Caco-2 (cell line): ENCODE measurements at regions not wholly inside any gene's neighbourhood (a gene's known extent, or its start where the extent isn't known, plus 50 kb on each side); places are given as distances from the start of the nearest gene placed in this dataset.

ENCODE experiments used
- BruUV-seq: library from RNA; stranded (reverse); fragments of 400-500 nt; replicated peaks from 2 replicates; lab custom pipeline; 2021; lab: Mats Ljungman, UMichigan
- CTCF ChIA-PET: fragments of 300-600 bp; sonication (Branson Sonifier 250); formaldehyde crosslinking; loops from one replicate; lab custom pipeline; 2022; ENCODE audit warnings: antibody characterized with exemption; lab: Charles Lee
- POLR2A ChIA-PET: fragments of 300-600 bp; sonication (Branson Sonifier 250); formaldehyde crosslinking; loops from one replicate; lab custom pipeline; 2022; ENCODE audit warnings: antibody characterized with exemption; lab: Charles Lee
- DNase-seq, 2 experiments: peaks; one replicate each; pipeline versions ENCODE4 v3.0.0 to v3.0.0-alpha.2; 2020 to 2022
- H3K27me3 ChIP-seq: replicated peaks from 2 replicates; pipeline ENCODE4 v1.6.0; 2011; ENCODE audit warnings: low read length; ENCODE audit not compliant: control insufficient read depth, insufficient read depth
- H3K36me3 ChIP-seq: 2 replicates; pipeline ENCODE4 v1.5.1; 2011; ENCODE audit warnings: low read length; ENCODE audit not compliant: control insufficient read depth, insufficient read depth
- H3K4me1 ChIP-seq: fragments of 250-450 bp; sonication (Bioruptor Pico); 2 replicates; pipeline ENCODE4 v1.5.1; 2020; ENCODE audit warnings: mild to moderate bottlenecking
- H3K4me3 ChIP-seq: 2 replicates; pipeline ENCODE4 v1.5.1; 2011; ENCODE audit warnings: low read depth, mild to moderate bottlenecking, control low read depth, low read length
- H3K9me3 ChIP-seq: fragments of 250-450 bp; sonication (Bioruptor Pico); 2 replicates; pipeline ENCODE4 v1.5.1; 2020; ENCODE audit warnings: mild to moderate bottlenecking, moderate library complexity
- H3K27ac Mint-ChIP-seq: one replicate; pipeline ENCODE4 v1.8.0; 2022; ENCODE audit warnings: mixed read lengths; ENCODE audit not compliant: unreplicated experiment
- H3K27me3 Mint-ChIP-seq: one replicate; pipeline ENCODE4 v1.8.0; 2022; ENCODE audit warnings: mixed read lengths; ENCODE audit not compliant: insufficient read depth, unreplicated experiment
- H3K36me3 Mint-ChIP-seq: one replicate; pipeline ENCODE4 v1.8.0; 2022; ENCODE audit warnings: mild to moderate bottlenecking, mixed read lengths; ENCODE audit not compliant: insufficient read depth, unreplicated experiment
- H3K4me1 Mint-ChIP-seq: one replicate; pipeline ENCODE4 v1.8.0; 2022; ENCODE audit warnings: low read depth, mixed read lengths; ENCODE audit not compliant: unreplicated experiment
- H3K4me3 Mint-ChIP-seq: one replicate; pipeline ENCODE4 v1.8.0; 2022; ENCODE audit warnings: mild to moderate bottlenecking, moderate library complexity, mixed read lengths; ENCODE audit not compliant: unreplicated experiment
- H3K9me3 Mint-ChIP-seq: one replicate; pipeline ENCODE4 v1.8.0; 2022; ENCODE audit warnings: mixed read lengths; ENCODE audit not compliant: unreplicated experiment
- intact Hi-C: fragments of 100-400 bp; cut with micrococcal nuclease; formaldehyde crosslinking; loops from one replicate; pipeline ENCODE4 v1.10.0; 2022; ENCODE audit not compliant: unreplicated experiment
- TF ChIP-seq, protein P1 (sequence below), 2 experiments: fragments of 200-600 bp in 1 of 2; IDR thresholded peaks; 1 replicate in 1 of 2; 2 replicates in 1 of 2; pipeline versions ENCODE4 v1.5.1 to v1.8.0; 2011 to 2022; ENCODE audit warnings: antibody characterized with exemption in 1 of 2, control low read depth in 1 of 2, inconsistent platforms in 1 of 2, low read depth in 1 of 2, low read length in 1 of 2, mild to moderate bottlenecking in 1 of 2, moderate library complexity in 1 of 2; ENCODE audit not compliant: insufficient read depth in 1 of 2, severe bottlenecking in 1 of 2, unreplicated experiment in 1 of 2

DNA sequence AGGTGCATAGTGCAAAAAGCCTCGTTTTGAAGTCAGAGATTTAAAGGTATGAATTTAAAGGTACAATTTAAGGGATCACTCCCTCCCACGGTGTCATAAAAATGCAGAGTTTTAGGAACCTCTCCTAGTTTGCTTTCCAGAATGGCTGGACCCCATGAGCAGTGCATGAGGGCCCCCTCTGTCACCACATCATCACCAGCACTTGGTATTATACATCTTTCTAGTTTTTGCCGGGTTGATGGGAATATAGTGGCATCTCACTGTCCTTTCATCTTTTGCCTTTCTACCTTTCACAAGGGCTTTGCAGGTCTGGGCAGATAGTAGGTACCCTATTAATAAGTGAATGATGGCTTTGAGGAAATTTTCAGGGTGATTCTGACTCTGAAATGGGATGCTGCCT, 103.6 kb upstream of the AGBL1 start:
- Histone ChIP-seq H3K36me3 (no peaks in the 10 kb centered on the region), H3K4me1 (no peaks in the 10 kb centered on the region), H3K27me3 (no peaks in the 10 kb centered on the region), H3K9me3 (no peaks in the 10 kb centered on the region), H3K4me3 (no peak overlapping the region)
- Mint-ChIP-seq H3K27ac (no peak overlapping the region), H3K4me1 (no peaks in the 10 kb centered on the region), H3K36me3 (no peaks in the 10 kb centered on the region), H3K9me3 (no peaks in the 10 kb centered on the region), H3K27me3 (peaks cover 5% of the 10 kb centered on the region), H3K4me3 (no peak overlapping the region)
- no TSS peak for BruUV-seq
- DNase-seq = no peak
- TF ChIP-seq, protein P1, sequence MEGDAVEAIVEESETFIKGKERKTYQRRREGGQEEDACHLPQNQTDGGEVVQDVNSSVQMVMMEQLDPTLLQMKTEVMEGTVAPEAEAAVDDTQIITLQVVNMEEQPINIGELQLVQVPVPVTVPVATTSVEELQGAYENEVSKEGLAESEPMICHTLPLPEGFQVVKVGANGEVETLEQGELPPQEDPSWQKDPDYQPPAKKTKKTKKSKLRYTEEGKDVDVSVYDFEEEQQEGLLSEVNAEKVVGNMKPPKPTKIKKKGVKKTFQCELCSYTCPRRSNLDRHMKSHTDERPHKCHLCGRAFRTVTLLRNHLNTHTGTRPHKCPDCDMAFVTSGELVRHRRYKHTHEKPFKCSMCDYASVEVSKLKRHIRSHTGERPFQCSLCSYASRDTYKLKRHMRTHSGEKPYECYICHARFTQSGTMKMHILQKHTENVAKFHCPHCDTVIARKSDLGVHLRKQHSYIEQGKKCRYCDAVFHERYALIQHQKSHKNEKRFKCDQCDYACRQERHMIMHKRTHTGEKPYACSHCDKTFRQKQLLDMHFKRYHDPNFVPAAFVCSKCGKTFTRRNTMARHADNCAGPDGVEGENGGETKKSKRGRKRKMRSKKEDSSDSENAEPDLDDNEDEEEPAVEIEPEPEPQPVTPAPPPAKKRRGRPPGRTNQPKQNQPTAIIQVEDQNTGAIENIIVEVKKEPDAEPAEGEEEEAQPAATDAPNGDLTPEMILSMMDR (IDR thresholded peaks at IDR 0.05; ENCODE audit: insufficient read depth in 1 of 2, low read depth in 1 of 2, low read length in 1 of 2, severe bottlenecking in 1 of 2, unreplicated experiment in 1 of 2) = no peak
- intact Hi-C loops = no loop called here
- ChIA-PET CTCF (no interaction called here), POLR2A (no interaction called here)

DNA sequence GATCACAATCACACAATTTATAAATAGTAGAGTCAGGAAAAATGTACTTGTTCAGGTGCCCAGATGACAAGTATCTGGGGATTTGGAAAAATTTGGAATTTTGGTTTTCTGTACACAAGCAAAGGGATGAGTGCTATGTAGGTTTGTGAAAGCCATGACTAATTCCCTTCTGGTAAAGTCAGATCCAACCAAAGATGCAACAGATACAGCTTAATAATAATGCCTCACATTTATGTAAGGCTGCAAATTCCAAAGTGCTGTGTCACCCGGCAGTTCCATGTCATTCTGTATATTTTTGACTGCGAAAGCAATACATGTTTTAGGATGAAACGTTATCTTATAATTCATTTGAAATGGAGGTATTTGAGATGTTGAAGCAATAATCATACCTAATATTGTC, 102.7 kb upstream of the AGBL1 start:
- ChIA-PET CTCF (no interaction called here), POLR2A (no interaction called here)
- intact Hi-C loops = no loop called here
- no peak overlapping the region for H3K4me3 ChIP-seq
- Mint-ChIP-seq H3K36me3 (no peaks in the 10 kb centered on the region), H3K4me3 (no peak overlapping the region), H3K9me3 (no peaks in the 10 kb centered on the region), H3K27ac (no peak overlapping the region), H3K27me3 (peaks cover 5% of the 10 kb centered on the region), H3K4me1 (no peaks in the 10 kb centered on the region)
- BruUV-seq = no TSS peak
- H3K36me3 ChIP-seq = no peaks in the 10 kb centered on the region
- TF ChIP-seq, protein P1 (IDR thresholded peaks at IDR 0.05; ENCODE audit: insufficient read depth in 1 of 2, low read depth in 1 of 2, low read length in 1 of 2, severe bottlenecking in 1 of 2, unreplicated experiment in 1 of 2) = no peak
- H3K4me1 ChIP-seq = no peaks in the 10 kb centered on the region
- H3K9me3 ChIP-seq = no peaks in the 10 kb centered on the region
- no peak for DNase-seq
- H3K27me3 ChIP-seq = no peaks in the 10 kb centered on the region

DNA sequence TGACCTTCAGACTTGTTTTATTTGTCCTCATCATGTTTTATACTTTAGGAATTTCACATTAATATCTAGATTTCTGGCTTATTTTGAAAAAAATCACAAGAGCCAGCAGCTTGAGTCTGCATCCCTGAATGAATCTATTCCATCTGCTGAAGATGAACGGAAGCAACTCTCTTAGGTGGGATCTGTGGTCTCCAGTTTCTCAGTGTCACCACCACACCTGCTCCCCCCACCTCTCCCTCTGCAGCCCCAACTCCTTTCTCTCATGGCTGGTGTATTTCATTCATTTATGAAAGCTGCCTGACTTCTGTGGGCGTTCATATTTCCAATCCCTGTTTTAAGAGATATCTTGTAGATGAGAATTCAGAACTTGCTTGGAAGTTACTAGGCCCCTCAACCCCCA, 102.1 kb upstream of the AGBL1 start:
- peaks cover 5% of the 10 kb centered on the region for H3K27me3 Mint-ChIP-seq
- CTCF ChIA-PET = no interaction called here

More for the DNA sequence above, 102.1 kb upstream of the AGBL1 start:
- H3K9me3 Mint-ChIP-seq = no peaks in the 10 kb centered on the region
- no peaks in the 10 kb centered on the region for H3K4me1 Mint-ChIP-seq
- H3K4me3 Mint-ChIP-seq = no peak overlapping the region
- no peaks in the 10 kb centered on the region for H3K36me3 Mint-ChIP-seq
- no TSS peak for BruUV-seq
- H3K4me3 ChIP-seq = no peak overlapping the region
- H3K27ac Mint-ChIP-seq = no peak overlapping the region
- no peaks in the 10 kb centered on the region for H3K9me3 ChIP-seq
- H3K4me1 ChIP-seq = no peaks in the 10 kb centered on the region
- TF ChIP-seq, protein P1 (IDR thresholded peaks at IDR 0.05; ENCODE audit: insufficient read depth in 1 of 2, low read depth in 1 of 2, low read length in 1 of 2, severe bottlenecking in 1 of 2, unreplicated experiment in 1 of 2) = no peak
- DNase-seq = no peak
- intact Hi-C loops = no loop called here
- POLR2A ChIA-PET = no interaction called here
- H3K27me3 ChIP-seq = no peaks in the 10 kb centered on the region
- H3K36me3 ChIP-seq = no peaks in the 10 kb centered on the region
